GM18505 (cell line): ENCODE measurements at regions not wholly inside any gene's neighbourhood (a gene's known extent, or its start where the extent isn't known, plus 50 kb on each side); places are given as distances from the start of the nearest gene placed in this dataset.

Experiments
- ATAC-seq: cut with Tn5 transposase; IDR thresholded peaks from one replicate; pipeline ENCODE4 v1.9.1; 2021; ENCODE audit not compliant: unreplicated experiment
- POLR2A ChIP-seq: IDR thresholded peaks from 4 replicates; pipeline ENCODE4 v1.6.1; 2011; ENCODE audit warnings: borderline replicate concordance; ENCODE audit not compliant: insufficient read depth, insufficient read length; ENCODE audit errors: extremely low read depth

- no peak for TF ChIP-seq POLR2A
- no peak for ATAC-seq
Observed at GRCh38 chr10:2852574-2853323, 214.6 kb upstream of the PFKP start.

- TF ChIP-seq POLR2A = no peak
- no peak for ATAC-seq
Observed at GRCh38 chr10:2851566-2851965, 215.8 kb upstream of the PFKP start.

GRCh38 chr10:2850202-2850601 lies 217.1 kb upstream of the PFKP start:
- no peak for ATAC-seq
- TF ChIP-seq POLR2A = no peak

GRCh38 chr10:2844925-2845324 lies 222.4 kb upstream of the PFKP start:
- ATAC-seq = no peak
- TF ChIP-seq POLR2A = no peak

DNA sequence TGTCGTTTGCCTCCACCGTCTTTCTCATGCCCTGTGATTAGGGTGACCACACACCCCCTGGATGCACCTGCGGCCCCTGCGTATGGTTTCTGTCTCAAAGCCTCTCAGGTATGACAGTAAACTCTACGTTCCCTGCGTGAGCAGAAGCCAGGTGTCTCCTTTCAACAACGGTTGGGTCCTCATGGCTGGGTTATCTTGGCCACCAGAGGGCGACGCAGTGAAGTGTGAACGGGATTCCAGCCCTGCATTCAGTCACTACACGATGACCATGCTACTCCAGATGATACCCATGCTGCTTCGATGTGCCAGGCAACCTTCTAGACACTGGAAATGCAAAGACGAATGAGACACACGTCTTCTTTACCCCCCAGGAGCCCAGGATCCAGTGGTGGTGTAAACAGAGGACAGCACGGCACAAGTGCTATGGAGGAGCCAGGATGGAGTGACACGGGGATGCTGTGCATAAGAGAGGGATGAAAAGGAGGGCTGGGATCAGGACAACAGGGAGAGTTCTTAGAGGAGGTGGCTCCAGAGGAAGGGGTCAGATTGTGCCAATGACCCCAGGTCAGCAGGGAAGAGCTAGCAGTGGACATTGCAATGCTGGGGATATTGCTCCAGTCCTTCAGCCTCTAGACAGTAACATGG lies 228.1 kb upstream of the PFKP start:
- no peak for ATAC-seq
- TF ChIP-seq POLR2A = no peak

GRCh38 chr10:2837674-2838073 lies 229.7 kb upstream of the PFKP start:
- TF ChIP-seq POLR2A = no peak
- ATAC-seq = no peak

- TF ChIP-seq POLR2A = no peak
- no peak for ATAC-seq
Observed at GRCh38 chr10:2836921-2837662, 230.3 kb upstream of the PFKP start.

DNA sequence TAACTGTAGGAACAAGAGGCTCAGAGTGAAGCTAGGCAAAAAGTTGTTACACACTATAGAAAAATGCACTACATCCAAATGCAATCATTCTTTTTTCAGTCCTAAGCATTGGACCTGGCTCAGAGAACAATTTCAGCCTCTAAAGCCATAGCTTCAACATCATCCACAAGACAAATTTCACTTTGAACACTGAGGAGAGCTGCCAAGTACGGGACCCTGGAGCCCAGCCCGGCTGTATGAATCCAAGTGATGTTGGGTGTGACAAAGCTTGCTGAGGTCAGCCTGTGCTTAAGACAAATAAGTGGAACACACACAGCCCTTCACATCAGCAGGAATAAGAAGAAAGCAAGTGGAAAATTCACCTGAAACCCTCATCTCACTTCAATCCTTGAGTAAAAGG lies 233.1 kb upstream of the PFKP start:
- no peak for ATAC-seq
- TF ChIP-seq POLR2A = no peak

DNA sequence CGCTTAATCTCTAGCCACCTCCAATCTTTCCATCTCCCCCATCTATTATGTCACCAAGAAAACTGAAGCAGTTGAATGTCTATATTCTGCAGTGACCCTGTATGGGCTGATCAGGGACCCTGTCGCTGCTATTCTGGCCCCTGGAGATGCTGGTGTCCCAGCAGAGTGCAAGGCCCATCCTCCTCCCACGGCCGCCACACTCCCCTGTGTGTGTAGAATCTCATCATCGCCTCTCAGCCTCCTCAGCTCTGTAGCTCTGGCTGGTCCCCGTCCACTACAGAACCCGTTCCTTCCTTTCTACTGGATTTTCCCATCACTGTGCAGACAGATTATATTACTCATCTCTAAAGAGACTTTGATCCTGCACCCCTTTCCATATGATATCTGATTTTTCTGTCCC lies 235.8 kb upstream of the PFKP start:
- no peak for TF ChIP-seq POLR2A
- no peak for ATAC-seq

- ATAC-seq = no peak
- no peak for TF ChIP-seq POLR2A
Observed at GRCh38 chr10:2828741-2829140, 238.6 kb upstream of the PFKP start.

- no peak for TF ChIP-seq POLR2A
- no peak for ATAC-seq
Observed at GRCh38 chr10:2826675-2827074, 240.7 kb upstream of the PFKP start.

GRCh38 chr10:2825841-2826240 lies 241.5 kb upstream of the PFKP start:
- no peak for TF ChIP-seq POLR2A
- no peak for ATAC-seq

DNA sequence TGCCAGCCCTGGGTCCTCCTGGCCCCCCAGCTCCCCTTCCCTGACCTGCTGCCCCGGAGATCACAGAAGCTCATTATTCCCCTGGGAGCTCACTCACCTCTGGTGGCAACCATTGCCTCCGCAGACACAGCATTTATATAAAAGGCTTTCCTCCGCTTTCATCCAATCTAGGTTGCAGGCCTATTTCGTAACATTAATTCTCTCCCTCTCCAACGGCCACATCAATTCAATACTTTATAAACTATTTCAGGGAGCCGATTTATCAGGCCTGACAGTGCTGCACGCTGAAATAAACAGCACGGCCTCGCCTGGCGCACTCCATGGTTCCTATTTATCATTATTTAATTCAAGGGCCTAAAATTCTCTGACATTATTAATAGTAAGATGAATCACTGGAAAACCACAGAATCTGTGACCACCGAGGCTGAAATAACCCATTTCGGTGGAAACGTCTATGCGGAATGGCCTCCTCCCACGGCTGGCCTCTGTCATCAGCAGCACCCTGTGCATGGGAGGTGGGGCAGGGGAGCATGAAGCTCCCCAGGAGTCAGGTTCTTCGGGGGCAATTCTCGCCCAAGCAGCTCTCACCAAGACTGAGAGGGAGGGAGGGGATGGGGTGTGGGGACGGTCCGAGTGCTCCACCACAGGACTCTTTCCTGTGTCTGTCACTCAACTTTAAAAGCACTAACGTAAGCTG lies 249.3 kb upstream of the PFKP start:
- no peak for TF ChIP-seq POLR2A
- no peak for ATAC-seq
